ENCODE measurements at regions not wholly inside any gene's neighbourhood (a gene's known extent, or its start where the extent isn't known, plus 50 kb on each side); places are given as distances from the start of the nearest gene placed in this dataset.

DNA sequence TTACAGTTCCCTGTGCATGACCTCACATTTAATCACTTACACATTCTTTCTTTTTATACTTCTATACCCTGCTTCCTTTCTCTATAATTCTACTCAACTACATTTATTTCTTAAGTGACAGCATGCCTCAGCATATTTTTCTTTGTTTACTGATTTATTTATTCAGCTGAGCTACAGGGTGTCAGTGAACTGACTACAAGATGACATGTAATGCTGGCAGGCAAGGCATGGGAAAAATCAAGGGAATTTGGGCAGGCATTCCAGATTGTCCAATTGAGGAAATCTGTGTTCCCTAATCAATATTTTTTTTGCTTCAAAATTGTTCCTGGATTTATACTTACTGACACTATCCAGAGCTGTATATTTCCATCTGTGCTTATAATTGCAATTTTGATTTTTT is 875.5 kb downstream of the C4orf33 start:
- TF ChIP-seq, protein P1, sequence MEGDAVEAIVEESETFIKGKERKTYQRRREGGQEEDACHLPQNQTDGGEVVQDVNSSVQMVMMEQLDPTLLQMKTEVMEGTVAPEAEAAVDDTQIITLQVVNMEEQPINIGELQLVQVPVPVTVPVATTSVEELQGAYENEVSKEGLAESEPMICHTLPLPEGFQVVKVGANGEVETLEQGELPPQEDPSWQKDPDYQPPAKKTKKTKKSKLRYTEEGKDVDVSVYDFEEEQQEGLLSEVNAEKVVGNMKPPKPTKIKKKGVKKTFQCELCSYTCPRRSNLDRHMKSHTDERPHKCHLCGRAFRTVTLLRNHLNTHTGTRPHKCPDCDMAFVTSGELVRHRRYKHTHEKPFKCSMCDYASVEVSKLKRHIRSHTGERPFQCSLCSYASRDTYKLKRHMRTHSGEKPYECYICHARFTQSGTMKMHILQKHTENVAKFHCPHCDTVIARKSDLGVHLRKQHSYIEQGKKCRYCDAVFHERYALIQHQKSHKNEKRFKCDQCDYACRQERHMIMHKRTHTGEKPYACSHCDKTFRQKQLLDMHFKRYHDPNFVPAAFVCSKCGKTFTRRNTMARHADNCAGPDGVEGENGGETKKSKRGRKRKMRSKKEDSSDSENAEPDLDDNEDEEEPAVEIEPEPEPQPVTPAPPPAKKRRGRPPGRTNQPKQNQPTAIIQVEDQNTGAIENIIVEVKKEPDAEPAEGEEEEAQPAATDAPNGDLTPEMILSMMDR (IDR thresholded peaks at IDR 0.05) = no peak
- TF ChIP-seq EP300 (IDR thresholded peaks at IDR 0.05) (no peak), POLR2AphosphoS5 (IDR thresholded peaks at IDR 0.05) (no peak), POLR2A (IDR thresholded peaks at IDR 0.05; ENCODE audit: low read depth) (no peak)
